DND-41 (cell line): ENCODE measurements at regions not wholly inside any gene's neighbourhood (a gene's known extent, or its start where the extent isn't known, plus 50 kb on each side); places are given as distances from the start of the nearest gene placed in this dataset.

ENCODE experiments used
- ATAC-seq: fragments of 200-7000 bp; cut with Tn5 transposase; 3 replicates; pipeline ENCODE4 v1.9.1; 2021; ENCODE audit warnings: low read depth; ENCODE audit not compliant: insufficient read depth
- DNase-seq: peaks from one replicate; pipeline ENCODE4 v3.0.0-alpha.2; 2020
- H2AFZ ChIP-seq: 2 replicates; pipeline ENCODE4 v1.6.0; 2012; ENCODE audit warnings: low read depth, low read length
- H3K27ac ChIP-seq: 2 replicates; pipeline ENCODE4 v1.5.1; 2012; ENCODE audit warnings: low read length, inconsistent platforms
- H3K27me3 ChIP-seq: fragments of 200-600 bp; sonication (generic); 2 replicates; pipeline ENCODE4 v1.6.0; 2012; ENCODE audit warnings: low read length, mild to moderate bottlenecking, inconsistent platforms; ENCODE audit not compliant: insufficient read depth, poor library complexity
- H3K36me3 ChIP-seq: 2 replicates; pipeline ENCODE4 v1.5.1; 2012; ENCODE audit warnings: low read length, inconsistent platforms; ENCODE audit not compliant: insufficient read depth
- H3K4me1 ChIP-seq: 2 replicates; pipeline ENCODE4 v1.5.1; 2012; ENCODE audit warnings: mild to moderate bottlenecking, low read length; ENCODE audit not compliant: insufficient read depth
- H3K4me2 ChIP-seq: 2 replicates; pipeline ENCODE4 v1.6.0; 2012; ENCODE audit warnings: mild to moderate bottlenecking, moderate library complexity, low read length, inconsistent platforms; ENCODE audit not compliant: insufficient read depth
- H3K4me3 ChIP-seq, 2 experiments: fragments of 200-600 bp in 1 of 2; shearing (Covaris generic) in 1 of 2; 2 replicates each; pipeline ENCODE4 v1.5.1; 2012 to 2016; ENCODE audit warnings: inconsistent platforms in 2 of 2, low read length in 2 of 2, mild to moderate bottlenecking in 2 of 2, low read depth in 1 of 2, moderate library complexity in 1 of 2
- H3K79me2 ChIP-seq: 2 replicates; pipeline ENCODE4 v1.6.0; 2012; ENCODE audit warnings: low read length, inconsistent platforms; ENCODE audit not compliant: insufficient read depth
- H3K9ac ChIP-seq: 2 replicates; pipeline ENCODE4 v1.6.0; 2012; ENCODE audit warnings: low read depth, mild to moderate bottlenecking, inconsistent platforms, low read length, moderate library complexity
- H3K9me3 ChIP-seq: 2 replicates; pipeline ENCODE4 v1.5.1; 2012; ENCODE audit warnings: low read length, moderate library complexity, mild to moderate bottlenecking, inconsistent platforms; ENCODE audit not compliant: insufficient read depth, severe bottlenecking
- H4K20me1 ChIP-seq: 2 replicates; pipeline ENCODE4 v1.6.0; 2012; ENCODE audit warnings: low read length; ENCODE audit not compliant: insufficient read depth
- EZH2 ChIP-seq: IDR thresholded peaks from 3 replicates; pipeline ENCODE4 v1.6.1; 2012; ENCODE audit warnings: borderline replicate concordance, low read depth, mild to moderate bottlenecking, moderate library complexity, low read length, inconsistent platforms; ENCODE audit not compliant: severe bottlenecking
- TF ChIP-seq, protein P1 (sequence below): IDR thresholded peaks from 2 replicates; pipeline ENCODE4 v1.5.1; 2012; ENCODE audit warnings: borderline replicate concordance, low read length, moderate library complexity, mild to moderate bottlenecking; ENCODE audit not compliant: poor library complexity, severe bottlenecking; ENCODE audit errors: extremely low read depth

DNA sequence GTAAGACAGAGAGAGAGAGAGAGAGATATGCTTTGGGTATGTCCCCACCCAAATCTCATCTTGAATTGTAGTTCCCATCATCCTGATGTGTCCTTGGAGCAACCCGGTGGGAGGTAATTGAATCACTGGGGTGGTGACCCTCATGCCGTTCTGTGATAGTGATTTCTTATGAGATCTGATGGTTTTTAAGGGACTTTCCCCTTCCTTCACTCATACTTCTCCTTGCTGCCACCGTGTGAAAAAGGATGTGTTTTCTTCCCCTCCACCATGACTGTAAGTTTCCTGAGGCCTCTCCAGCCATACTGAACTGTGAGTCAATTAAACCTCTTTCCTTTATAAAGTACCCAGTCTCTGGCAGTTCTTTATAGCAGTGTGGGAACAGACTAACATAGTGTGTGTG is 60.3 kb downstream of the EOMES start:
- H3K27me3 ChIP-seq = no peaks in the 10 kb centered on the region
- no peak for ATAC-seq
- no peaks in the 10 kb centered on the region for H3K79me2 ChIP-seq
- TF ChIP-seq, protein P1, sequence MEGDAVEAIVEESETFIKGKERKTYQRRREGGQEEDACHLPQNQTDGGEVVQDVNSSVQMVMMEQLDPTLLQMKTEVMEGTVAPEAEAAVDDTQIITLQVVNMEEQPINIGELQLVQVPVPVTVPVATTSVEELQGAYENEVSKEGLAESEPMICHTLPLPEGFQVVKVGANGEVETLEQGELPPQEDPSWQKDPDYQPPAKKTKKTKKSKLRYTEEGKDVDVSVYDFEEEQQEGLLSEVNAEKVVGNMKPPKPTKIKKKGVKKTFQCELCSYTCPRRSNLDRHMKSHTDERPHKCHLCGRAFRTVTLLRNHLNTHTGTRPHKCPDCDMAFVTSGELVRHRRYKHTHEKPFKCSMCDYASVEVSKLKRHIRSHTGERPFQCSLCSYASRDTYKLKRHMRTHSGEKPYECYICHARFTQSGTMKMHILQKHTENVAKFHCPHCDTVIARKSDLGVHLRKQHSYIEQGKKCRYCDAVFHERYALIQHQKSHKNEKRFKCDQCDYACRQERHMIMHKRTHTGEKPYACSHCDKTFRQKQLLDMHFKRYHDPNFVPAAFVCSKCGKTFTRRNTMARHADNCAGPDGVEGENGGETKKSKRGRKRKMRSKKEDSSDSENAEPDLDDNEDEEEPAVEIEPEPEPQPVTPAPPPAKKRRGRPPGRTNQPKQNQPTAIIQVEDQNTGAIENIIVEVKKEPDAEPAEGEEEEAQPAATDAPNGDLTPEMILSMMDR = no peak
- TF ChIP-seq EZH2 = no peak
- no peak for DNase-seq
- H3K27ac ChIP-seq = no peak overlapping the region
- H3K9me3 ChIP-seq = no peaks in the 10 kb centered on the region
- H2AFZ ChIP-seq = no peak overlapping the region
- no peaks in the 10 kb centered on the region for H4K20me1 ChIP-seq
- peaks cover 11% of the 10 kb centered on the region for H3K4me1 ChIP-seq
- no peak overlapping the region for H3K9ac ChIP-seq
- no peaks in the 10 kb centered on the region for H3K36me3 ChIP-seq
- H3K4me3 ChIP-seq = no peak overlapping the region
- no peak overlapping the region for H3K4me2 ChIP-seq

DNA sequence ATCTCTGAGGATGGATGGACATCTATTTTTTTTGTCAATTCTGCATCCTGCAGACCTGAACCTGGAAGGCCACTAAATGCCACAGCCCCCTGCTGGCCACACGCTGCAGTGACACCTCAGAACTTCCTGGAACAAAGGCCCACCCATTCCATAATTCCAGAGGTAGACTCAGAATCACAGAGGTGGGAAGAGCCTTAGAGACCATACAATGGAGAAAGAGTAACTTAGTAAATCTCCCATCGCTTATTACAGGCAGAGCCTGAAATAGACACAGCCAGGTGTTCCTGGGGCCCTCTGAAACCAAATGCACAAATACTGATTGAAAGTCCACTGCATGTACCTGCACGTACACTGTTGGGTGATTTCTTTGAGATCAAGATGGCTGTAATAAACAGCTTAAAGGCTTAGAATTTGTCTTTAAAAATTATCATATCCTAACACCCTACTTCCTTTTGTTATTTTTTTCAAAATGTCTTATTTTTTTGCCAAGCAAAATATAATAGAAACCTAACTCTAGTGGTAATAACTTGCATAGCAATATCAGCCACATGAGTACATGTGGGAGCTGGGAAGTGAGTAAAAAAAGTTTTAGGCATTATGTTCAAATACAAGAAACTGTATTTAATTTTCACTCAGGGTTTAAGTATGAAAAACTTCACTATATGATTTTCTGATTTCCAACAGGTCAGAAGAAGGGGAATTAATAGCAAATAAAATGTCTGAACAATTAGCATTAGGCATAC is 62.7 kb downstream of the EOMES start:
- H3K4me3 ChIP-seq = no peak overlapping the region
- ATAC-seq = peak; percentile 77
- H3K79me2 ChIP-seq = no peaks in the 10 kb centered on the region
- H2AFZ ChIP-seq = peak overlapping the region; percentile 57; the same call in 1 of the 2 replicates
- DNase-seq = peak; percentile 49
- H3K27ac ChIP-seq = no peak overlapping the region
- H3K36me3 ChIP-seq = no peaks in the 10 kb centered on the region
- H4K20me1 ChIP-seq = no peaks in the 10 kb centered on the region
- H3K4me1 ChIP-seq = no peaks in the 10 kb centered on the region
- TF ChIP-seq, protein P1 = peak; percentile 77
- TF ChIP-seq EZH2 = no peak
- H3K27me3 ChIP-seq = no peaks in the 10 kb centered on the region
- H3K4me2 ChIP-seq = no peak overlapping the region
- H3K9ac ChIP-seq = no peak overlapping the region
- H3K9me3 ChIP-seq = no peaks in the 10 kb centered on the region

DNA sequence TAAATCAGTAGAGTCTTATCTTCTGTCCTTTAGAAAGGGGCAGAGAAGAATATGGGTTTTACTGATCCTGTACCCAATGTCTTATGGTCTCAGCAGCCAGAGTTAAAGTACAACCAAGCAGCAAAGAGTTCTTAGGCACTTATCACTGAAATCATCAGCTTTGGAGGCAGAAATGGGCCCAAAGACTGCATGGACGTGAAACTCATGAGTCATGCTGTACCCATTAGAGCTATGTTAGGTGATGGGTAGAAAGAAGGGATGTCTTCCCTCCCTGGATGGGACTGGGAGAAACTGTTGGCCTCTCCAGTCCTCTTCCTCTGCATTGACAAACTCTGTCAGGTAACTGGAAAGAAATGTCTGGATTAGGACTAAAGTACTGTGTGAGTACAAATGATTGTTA is 63.4 kb downstream of the EOMES start:
- Histone ChIP-seq H4K20me1 (no peaks in the 10 kb centered on the region), H3K4me1 (no peaks in the 10 kb centered on the region), H3K79me2 (no peaks in the 10 kb centered on the region), H3K27me3 (no peaks in the 10 kb centered on the region), H3K27ac (no peak overlapping the region), H3K9ac (no peak overlapping the region), H2AFZ (0 out of 2 replicates have a peak overlapping the region, but pooled peaks have one; percentile 25), H3K36me3 (no peaks in the 10 kb centered on the region), H3K4me3 (no peak overlapping the region), H3K9me3 (no peaks in the 10 kb centered on the region), H3K4me2 (no peak overlapping the region)
- ATAC-seq (no peak), DNase-seq (no peak)
- TF ChIP-seq, protein P1 = no peak
- no peak for TF ChIP-seq EZH2

DNA sequence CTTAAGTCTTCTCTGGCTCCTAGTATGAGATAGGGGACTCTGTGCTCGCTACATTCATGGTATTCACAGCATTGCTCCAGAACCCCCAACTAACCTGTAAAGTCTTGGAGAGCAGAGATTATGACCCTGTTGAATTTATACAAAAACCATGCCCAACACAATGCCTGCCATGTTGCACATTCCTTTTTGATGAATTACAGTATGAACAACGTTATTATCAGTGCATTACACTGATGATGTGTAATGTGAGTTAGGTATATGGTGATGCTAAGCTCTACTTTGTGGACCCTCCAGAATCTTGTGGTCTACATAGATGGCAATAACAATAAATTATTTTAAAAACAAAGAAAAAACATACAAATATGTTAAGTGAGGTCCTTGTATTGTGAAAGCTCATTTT is 64.3 kb downstream of the EOMES start:
- H3K4me1 ChIP-seq = no peaks in the 10 kb centered on the region
- no peak for DNase-seq
- no peak overlapping the region for H3K27ac ChIP-seq
- no peaks in the 10 kb centered on the region for H3K36me3 ChIP-seq
- H3K27me3 ChIP-seq = no peaks in the 10 kb centered on the region
- H4K20me1 ChIP-seq = no peaks in the 10 kb centered on the region
- TF ChIP-seq, protein P1 = no peak
- no peak for TF ChIP-seq EZH2
- H3K79me2 ChIP-seq = no peaks in the 10 kb centered on the region
- no peak for ATAC-seq
- H2AFZ ChIP-seq = no peak overlapping the region
- H3K9ac ChIP-seq = no peak overlapping the region
- no peaks in the 10 kb centered on the region for H3K9me3 ChIP-seq
- H3K4me2 ChIP-seq = no peak overlapping the region
- H3K4me3 ChIP-seq = no peak overlapping the region
